ENCODE measurements at regions not wholly inside any gene's neighbourhood (a gene's known extent, or its start where the extent isn't known, plus 50 kb on each side); places are given as distances from the start of the nearest gene placed in this dataset.

DNA sequence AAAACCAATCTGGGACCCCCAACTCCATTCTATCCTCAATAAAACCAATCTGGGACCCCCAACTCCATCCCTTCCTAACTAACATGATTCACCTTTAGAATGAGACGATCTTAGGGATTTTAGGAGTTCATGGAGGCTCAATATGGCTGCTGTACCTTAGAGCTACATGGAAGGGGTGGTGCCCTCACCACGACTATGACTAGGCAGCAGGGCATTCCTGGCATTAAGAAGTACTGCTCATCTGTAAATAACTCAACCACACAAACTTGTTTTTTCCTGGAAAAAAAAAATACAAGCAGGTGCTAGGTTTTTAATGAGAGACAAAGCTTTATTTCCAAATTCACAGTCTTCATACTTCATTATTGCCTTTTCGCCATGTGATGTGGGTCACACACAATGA is 346.5 kb upstream of the FAT1 start:
- TF ChIP-seq, protein P1, sequence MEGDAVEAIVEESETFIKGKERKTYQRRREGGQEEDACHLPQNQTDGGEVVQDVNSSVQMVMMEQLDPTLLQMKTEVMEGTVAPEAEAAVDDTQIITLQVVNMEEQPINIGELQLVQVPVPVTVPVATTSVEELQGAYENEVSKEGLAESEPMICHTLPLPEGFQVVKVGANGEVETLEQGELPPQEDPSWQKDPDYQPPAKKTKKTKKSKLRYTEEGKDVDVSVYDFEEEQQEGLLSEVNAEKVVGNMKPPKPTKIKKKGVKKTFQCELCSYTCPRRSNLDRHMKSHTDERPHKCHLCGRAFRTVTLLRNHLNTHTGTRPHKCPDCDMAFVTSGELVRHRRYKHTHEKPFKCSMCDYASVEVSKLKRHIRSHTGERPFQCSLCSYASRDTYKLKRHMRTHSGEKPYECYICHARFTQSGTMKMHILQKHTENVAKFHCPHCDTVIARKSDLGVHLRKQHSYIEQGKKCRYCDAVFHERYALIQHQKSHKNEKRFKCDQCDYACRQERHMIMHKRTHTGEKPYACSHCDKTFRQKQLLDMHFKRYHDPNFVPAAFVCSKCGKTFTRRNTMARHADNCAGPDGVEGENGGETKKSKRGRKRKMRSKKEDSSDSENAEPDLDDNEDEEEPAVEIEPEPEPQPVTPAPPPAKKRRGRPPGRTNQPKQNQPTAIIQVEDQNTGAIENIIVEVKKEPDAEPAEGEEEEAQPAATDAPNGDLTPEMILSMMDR (IDR thresholded peaks at IDR 0.05): no peak
- no peak for TF ChIP-seq POLR2A (IDR thresholded peaks at IDR 0.05)
